BLaER1 treated with 17β-estradiol and CSF1 and Interleukin-3, amounts not matched to agents 10 nM and 100 nM (cell line): ENCODE measurements at regions not wholly inside any gene's neighbourhood (a gene's known extent, or its start where the extent isn't known, plus 50 kb on each side); places are given as distances from the start of the nearest gene placed in this dataset.

Source experiments
- H3K27ac ChIP-seq, 11 experiments: shearing (Covaris generic); formaldehyde crosslinking; 2 replicates each; pipeline ENCODE4 v1.8.1; 2022
- H3K27me3 ChIP-seq, 11 experiments: shearing (Covaris generic); formaldehyde crosslinking; 2 replicates each; pipeline ENCODE4 v1.8.1; 2022
- H3K36me3 ChIP-seq, 11 experiments: shearing (Covaris generic); formaldehyde crosslinking; 2 replicates each; pipeline ENCODE4 v1.8.1; 2022
- H3K4me1 ChIP-seq, 10 experiments: shearing (Covaris generic); formaldehyde crosslinking; 2 replicates each; pipeline ENCODE4 v1.8.1; 2022
- H3K4me2 ChIP-seq, 11 experiments: shearing (Covaris generic); formaldehyde crosslinking; 2 replicates each; pipeline ENCODE4 v1.8.1; 2022
- H3K4me3 ChIP-seq, 10 experiments: shearing (Covaris generic); formaldehyde crosslinking; 2 replicates each; pipeline ENCODE4 v1.8.1; 2022
- H3K9ac ChIP-seq, 11 experiments: shearing (Covaris generic); formaldehyde crosslinking; 2 replicates each; pipeline ENCODE4 v1.8.1; 2022
- H3K9me3 ChIP-seq, 11 experiments: shearing (Covaris generic); formaldehyde crosslinking; replicated peaks in 1 of 11; 2 replicates each; pipeline ENCODE4 v1.8.1; 2022
- H4K20me1 ChIP-seq, 11 experiments: shearing (Covaris generic); formaldehyde crosslinking; 2 replicates each; pipeline ENCODE4 v1.8.1; 2022
- Cebpa-rat ChIP-seq, 11 experiments: shearing (Covaris generic); IDR thresholded peaks; 2 replicates each; pipeline ENCODE4 v1.8.1; 2022

- no peak for TF ChIP-seq Cebpa-rat (IDR thresholded peaks at IDR 0.05)
- H3K4me1 ChIP-seq, result peaks cover 0 to 8% (median 0%) of the 10 kb centered on the region in 10 experiments; a peak in 2 of 20 replicates
- no peaks in the 10 kb centered on the region for H3K27me3 ChIP-seq
- 0 out of 22 replicates have a peak overlapping the region, but pooled peaks of 1 of the 11 experiments have one; percentile 12 for H3K4me2 ChIP-seq
- H3K36me3 ChIP-seq, result no peaks in the 10 kb centered on the region
- no peaks in the 10 kb centered on the region for H4K20me1 ChIP-seq
- H3K27ac ChIP-seq, result no peak overlapping the region; a peak in 1 of 22 replicates
- no peaks in the 10 kb centered on the region for H3K9me3 ChIP-seq
- H3K4me3 ChIP-seq, result no peak overlapping the region
- no peak overlapping the region for H3K9ac ChIP-seq
Measured at GRCh38 chr14:65832431-65833266, 420.1 kb downstream of the FUT8 start.

GRCh38 chr14:65833267-65833880 is 420.8 kb downstream of the FUT8 start:
- Histone ChIP-seq H4K20me1 (no peaks in the 10 kb centered on the region), H3K4me2 (0 out of 22 replicates have a peak overlapping the region, but pooled peaks of 1 of the 11 experiments have one; percentile 12), H3K9ac (no peak overlapping the region), H3K4me3 (no peak overlapping the region), H3K27ac (no peak overlapping the region), H3K9me3 (no peaks in the 10 kb centered on the region), H3K27me3 (no peaks in the 10 kb centered on the region), H3K36me3 (no peaks in the 10 kb centered on the region), H3K4me1 (peaks cover 0 to 10% (median 0%) of the 10 kb centered on the region in 10 experiments; a peak in 4 of 20 replicates)
- no peak for TF ChIP-seq Cebpa-rat (IDR thresholded peaks at IDR 0.05)

GRCh38 chr14:65834051-65834450 is 421.5 kb downstream of the FUT8 start:
- no peaks in the 10 kb centered on the region for H3K9me3 ChIP-seq
- no peaks in the 10 kb centered on the region for H4K20me1 ChIP-seq
- no peaks in the 10 kb centered on the region for H3K36me3 ChIP-seq
- H3K27ac ChIP-seq, result no peak overlapping the region
- no peak for TF ChIP-seq Cebpa-rat (IDR thresholded peaks at IDR 0.05)
- H3K4me1 ChIP-seq, result peaks cover 0 to 17% (median 6%) of the 10 kb centered on the region in 10 experiments; a peak in 11 of 20 replicates
- no peak overlapping the region for H3K4me2 ChIP-seq
- H3K27me3 ChIP-seq, result no peaks in the 10 kb centered on the region
- no peak overlapping the region for H3K9ac ChIP-seq
- no peak overlapping the region for H3K4me3 ChIP-seq

- no peak overlapping the region for H3K27ac ChIP-seq
- no peak for TF ChIP-seq Cebpa-rat (IDR thresholded peaks at IDR 0.05)
Measured at GRCh38 chr14:65834812-65835211, 422.3 kb downstream of the FUT8 start.

GRCh38 chr14:65835501-65835900 is 423.0 kb downstream of the FUT8 start:
- TF ChIP-seq Cebpa-rat (IDR thresholded peaks at IDR 0.05), result no peak
- no peaks in the 10 kb centered on the region for H3K27me3 ChIP-seq
- no peak overlapping the region for H3K4me2 ChIP-seq
- H3K36me3 ChIP-seq, result no peaks in the 10 kb centered on the region
- no peaks in the 10 kb centered on the region for H4K20me1 ChIP-seq
- H3K27ac ChIP-seq, result no peak overlapping the region
- peaks cover 0 to 22% (median 12%) of the 10 kb centered on the region in 10 experiments; a peak in 13 of 20 replicates for H3K4me1 ChIP-seq
- no peaks in the 10 kb centered on the region for H3K9me3 ChIP-seq
- H3K4me3 ChIP-seq, result no peak overlapping the region
- H3K9ac ChIP-seq, result no peak overlapping the region

More at GRCh38 chr14:65834812-65835211, 422.3 kb downstream of the FUT8 start:
- Histone ChIP-seq H3K4me2 (no peak overlapping the region), H3K27me3 (no peaks in the 10 kb centered on the region), H3K4me3 (no peak overlapping the region), H3K9me3 (no peaks in the 10 kb centered on the region), H3K4me1 (peaks cover 0 to 22% (median 12%) of the 10 kb centered on the region in 10 experiments; a peak in 13 of 20 replicates), H3K9ac (no peak overlapping the region), H4K20me1 (no peaks in the 10 kb centered on the region), H3K36me3 (no peaks in the 10 kb centered on the region)

GRCh38 chr14:65838565-65838964 is 426.0 kb downstream of the FUT8 start:
- H3K36me3 ChIP-seq, result no peaks in the 10 kb centered on the region

GRCh38 chr14:65840118-65840751 is 427.7 kb downstream of the FUT8 start:
- Histone ChIP-seq H3K4me1 (peaks cover 0 to 14% (median 10%) of the 10 kb centered on the region in 10 experiments; a peak in 13 of 20 replicates), H3K9ac (no peak overlapping the region), H3K4me2 (no peak overlapping the region), H3K36me3 (no peaks in the 10 kb centered on the region), H3K9me3 (no peaks in the 10 kb centered on the region), H4K20me1 (no peaks in the 10 kb centered on the region), H3K27ac (no peak overlapping the region), H3K4me3 (no peak overlapping the region), H3K27me3 (no peaks in the 10 kb centered on the region)
- TF ChIP-seq Cebpa-rat (IDR thresholded peaks at IDR 0.05), result no peak

More at GRCh38 chr14:65838565-65838964, 426.0 kb downstream of the FUT8 start:
- Histone ChIP-seq H4K20me1 (no peaks in the 10 kb centered on the region), H3K9ac (no peak overlapping the region), H3K4me2 (peak overlapping the region in 5 of 11 experiments; percentile 21 to 39 (median 24); a peak in 6 of 22 replicates), H3K27me3 (no peaks in the 10 kb centered on the region), H3K4me1 (peaks cover 0 to 14% (median 10%) of the 10 kb centered on the region in 10 experiments; a peak in 13 of 20 replicates), H3K4me3 (no peak overlapping the region), H3K27ac (no peak overlapping the region), H3K9me3 (no peaks in the 10 kb centered on the region)
- no peak for TF ChIP-seq Cebpa-rat (IDR thresholded peaks at IDR 0.05)

- no peak overlapping the region for H3K9ac ChIP-seq
- peaks cover 0 to 14% (median 10%) of the 10 kb centered on the region in 10 experiments; a peak in 13 of 20 replicates for H3K4me1 ChIP-seq
- no peak overlapping the region for H3K27ac ChIP-seq
- H3K27me3 ChIP-seq, result no peaks in the 10 kb centered on the region
- H3K4me2 ChIP-seq, result no peak overlapping the region
- H4K20me1 ChIP-seq, result no peaks in the 10 kb centered on the region
- TF ChIP-seq Cebpa-rat (IDR thresholded peaks at IDR 0.05), result no peak
- no peaks in the 10 kb centered on the region for H3K36me3 ChIP-seq
- H3K9me3 ChIP-seq, result no peaks in the 10 kb centered on the region
- H3K4me3 ChIP-seq, result no peak overlapping the region
Measured at GRCh38 chr14:65840786-65841185, 428.3 kb downstream of the FUT8 start.
